Right renal pelvis (tissue), 4 donors: ENCODE measurements at regions not wholly inside any gene's neighbourhood (a gene's known extent, or its start where the extent isn't known, plus 50 kb on each side); places are given as distances from the start of the nearest gene placed in this dataset.

Experiments used
- DNase-seq, 4 donors: peaks; one replicate each; pipeline ENCODE4 v3.0.0-alpha.2; 2013; ENCODE audit warnings: low read depth in 4 of 4, low spot score in 3 of 4, missing footprints in 1 of 4

DNA sequence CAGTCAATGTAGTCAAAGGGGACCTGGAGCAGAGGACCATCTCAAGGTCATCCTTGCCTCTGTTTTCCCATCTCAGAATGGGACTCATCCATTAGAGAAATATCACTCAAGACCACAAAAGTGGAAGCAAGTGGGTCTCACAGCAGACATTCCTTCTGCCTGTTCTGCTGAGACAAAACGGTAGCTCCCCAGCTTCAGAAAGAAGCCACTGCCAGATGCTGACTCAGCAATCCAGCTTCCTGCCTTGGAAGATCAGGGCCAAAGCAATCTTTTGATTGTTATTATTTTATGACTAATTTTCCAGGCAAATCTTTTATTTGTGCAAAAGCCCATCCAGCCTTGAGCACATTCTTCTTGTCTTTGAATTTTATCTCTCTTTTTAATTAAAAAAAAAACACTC is 86.8 kb downstream of the CCT6B start:
- DNase-seq = no peak

DNA sequence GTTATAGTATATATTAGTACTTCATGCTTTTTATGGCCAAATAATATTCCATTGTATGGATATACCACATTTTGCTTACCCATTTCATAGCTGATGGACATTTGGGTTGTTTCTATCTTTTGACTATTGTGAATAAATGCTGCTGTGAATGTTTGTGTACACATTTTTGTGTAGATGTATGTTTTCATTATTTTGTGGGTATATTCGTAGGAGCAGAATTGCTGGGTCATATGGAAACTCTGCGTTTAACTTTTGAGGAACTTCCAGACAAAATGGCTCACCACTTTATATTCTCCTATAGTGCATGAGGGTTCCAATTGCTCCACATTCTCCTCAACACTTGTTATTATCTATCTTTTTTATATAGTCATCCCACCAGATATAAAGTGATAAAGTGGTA is 88.6 kb downstream of the CCT6B start:
- no peak for DNase-seq

GRCh38 chr17:34869641-34870040 is 91.6 kb downstream of the CCT6B start:
- no peak for DNase-seq

DNA sequence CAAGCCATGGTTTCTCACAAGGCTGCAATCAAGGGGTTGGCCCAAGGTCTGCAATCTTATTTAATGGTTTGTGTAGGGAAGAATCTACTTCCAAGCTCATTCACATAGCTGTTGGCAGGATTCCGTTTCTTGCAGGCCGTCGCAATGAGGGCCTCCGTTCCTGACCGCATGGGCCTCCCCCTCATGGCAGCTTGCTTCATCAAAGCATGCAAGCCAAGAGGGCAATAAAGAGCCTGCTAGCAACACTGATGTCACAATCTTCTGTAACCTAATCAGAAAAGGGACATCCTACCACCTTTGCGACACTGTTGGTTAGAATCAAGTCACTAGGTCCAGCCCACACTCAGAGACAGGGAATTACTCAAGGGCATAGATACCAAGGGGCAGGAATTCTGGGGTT is 95.5 kb downstream of the CCT6B start:
- no peak for DNase-seq

DNA sequence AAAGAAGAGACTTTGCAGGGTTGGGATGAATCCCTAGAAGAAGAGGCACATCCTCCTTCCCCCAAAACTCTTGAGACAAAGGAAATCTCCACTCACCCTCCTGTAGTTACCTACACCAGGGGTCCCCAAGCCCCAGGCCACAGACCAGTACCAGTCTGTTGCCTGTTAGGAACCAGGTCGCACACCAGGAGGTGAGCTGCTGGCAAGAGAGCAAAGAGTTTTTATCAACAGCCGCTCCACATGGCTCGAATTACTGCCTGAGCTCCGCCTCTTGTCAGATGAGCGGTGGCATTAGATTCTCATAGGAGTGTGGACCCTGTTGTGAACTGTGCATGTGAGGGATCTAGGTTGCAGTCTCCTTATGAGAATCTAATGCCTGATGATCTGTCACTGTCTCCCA is 98.9 kb downstream of the CCT6B start:
- no peak for DNase-seq

DNA sequence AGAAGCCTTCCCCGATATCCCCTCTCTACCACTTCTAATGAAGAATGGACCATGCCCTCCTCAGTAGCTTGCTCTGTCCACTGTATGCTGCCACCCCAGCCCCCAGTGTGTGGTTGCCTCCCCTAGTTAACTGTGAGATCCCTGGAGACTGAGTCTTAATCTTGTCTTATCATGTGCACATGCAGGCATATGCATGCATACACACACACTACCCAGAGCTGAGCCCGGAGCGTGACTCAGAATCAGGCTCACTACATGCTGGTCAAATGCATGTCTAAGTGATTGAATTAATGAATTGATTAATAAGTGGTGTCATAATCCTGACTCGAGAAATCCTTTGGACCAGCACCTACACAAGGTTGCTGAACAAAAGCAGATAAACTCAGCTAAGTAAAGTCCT is 99.4 kb downstream of the CCT6B start:
- DNase-seq = no peak

DNA sequence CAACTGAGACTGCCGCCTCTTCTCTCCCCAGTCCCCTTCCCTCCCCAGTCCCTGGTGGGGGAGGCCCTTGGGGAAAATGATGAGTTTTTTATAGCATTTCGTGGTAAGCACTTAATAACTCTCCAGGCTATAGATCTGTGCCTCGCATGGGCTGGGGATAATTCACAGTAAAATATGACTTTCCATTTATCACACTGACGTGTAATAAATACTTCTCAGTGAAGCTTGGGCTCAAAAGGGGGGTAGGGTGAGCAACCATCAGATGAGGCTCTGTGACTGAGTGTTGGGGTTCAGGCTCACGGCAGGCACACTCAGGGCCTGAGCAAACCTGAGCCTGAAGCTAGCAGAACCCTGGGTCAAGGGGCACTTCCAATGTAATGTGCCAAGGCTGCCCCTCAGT is 101.6 kb downstream of the CCT6B start:
- no peak for DNase-seq

DNA sequence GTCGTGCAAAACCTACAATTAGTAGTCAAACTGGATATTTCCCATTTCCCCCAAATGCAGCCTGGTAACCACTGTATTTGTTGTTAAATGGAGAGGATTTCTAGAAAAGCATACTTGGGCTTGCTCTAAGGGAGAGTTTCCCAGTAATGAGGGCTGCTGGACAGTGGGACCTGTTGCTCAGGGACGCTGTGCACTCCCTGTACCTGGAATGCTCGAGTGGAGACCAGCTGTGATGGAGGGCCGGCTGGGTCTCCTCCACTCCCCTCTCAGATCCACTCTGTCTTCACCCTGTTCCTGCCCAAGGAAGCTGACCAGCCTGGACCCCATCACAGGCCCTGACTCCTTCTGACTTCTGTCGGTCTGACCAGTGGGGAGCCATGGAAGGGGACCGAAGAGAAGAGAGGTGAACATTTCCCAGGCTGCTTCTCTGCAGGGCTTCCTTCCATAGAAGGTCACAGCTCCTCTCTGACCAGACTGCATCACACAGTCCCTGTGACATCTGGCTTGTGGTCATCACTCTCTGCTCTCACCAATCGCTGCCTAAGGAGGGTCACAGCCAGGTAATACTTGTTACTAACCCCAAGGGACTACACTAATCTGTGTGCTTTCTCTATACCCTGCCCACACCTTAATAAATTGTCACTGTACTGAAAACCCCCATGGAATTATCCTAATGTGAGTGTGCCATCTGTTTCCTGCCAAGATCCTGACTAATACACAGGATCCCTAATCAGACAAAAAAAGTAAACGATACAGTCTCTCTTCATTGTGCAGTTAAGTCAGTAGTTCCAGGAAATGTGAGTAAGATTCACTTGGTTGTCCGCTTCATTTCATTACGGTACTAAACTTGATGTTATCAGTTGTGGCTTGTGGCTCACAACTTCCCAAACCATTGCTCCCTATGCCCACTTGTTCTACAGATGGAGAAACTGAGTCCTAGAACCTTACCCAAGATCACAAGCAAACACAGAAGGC is 102.4 kb downstream of the CCT6B start:
- no peak for DNase-seq

DNA sequence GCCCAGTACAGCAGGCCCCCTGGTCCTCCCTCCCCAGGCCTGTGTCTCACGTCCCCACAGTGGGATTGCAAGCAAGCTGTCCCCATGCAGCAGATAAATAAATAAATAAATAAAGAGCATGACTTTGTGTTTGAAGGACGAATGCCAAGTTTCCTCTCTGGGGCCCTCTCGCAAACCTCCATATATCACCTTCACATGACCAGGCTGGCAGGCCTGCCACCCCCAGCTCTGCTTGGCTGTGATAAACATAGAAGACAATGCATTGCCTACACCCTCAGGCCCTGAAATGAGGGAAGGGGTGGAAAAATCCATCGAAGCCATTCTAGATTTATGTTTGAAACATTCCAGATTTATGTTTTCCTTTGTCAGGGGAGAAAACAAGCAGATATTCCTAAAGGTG is 107.3 kb downstream of the CCT6B start:
- DNase-seq = no peak

DNA sequence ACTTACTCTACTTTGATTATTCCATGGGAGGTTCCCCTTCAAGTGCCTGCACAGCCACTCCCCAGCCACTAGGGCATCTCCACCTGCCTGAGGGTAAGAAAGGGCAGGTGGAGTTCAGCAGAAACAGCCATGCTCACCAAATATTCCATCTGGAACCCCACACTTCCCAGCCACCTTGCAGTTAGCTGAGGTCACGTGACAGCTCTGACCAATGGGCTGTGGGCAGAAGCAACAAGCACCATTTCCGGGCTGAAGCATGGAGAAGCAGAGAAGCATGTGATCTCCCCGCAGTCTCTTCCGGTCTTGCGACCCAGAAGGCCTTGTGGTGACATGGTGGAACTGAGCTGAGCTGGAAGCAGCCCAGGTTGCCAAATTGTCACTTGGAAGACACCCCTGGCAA is 108.6 kb downstream of the CCT6B start:
- DNase-seq = no peak

GRCh38 chr17:34851961-34852540 is 109.2 kb downstream of the CCT6B start:
- DNase-seq = no peak

DNA sequence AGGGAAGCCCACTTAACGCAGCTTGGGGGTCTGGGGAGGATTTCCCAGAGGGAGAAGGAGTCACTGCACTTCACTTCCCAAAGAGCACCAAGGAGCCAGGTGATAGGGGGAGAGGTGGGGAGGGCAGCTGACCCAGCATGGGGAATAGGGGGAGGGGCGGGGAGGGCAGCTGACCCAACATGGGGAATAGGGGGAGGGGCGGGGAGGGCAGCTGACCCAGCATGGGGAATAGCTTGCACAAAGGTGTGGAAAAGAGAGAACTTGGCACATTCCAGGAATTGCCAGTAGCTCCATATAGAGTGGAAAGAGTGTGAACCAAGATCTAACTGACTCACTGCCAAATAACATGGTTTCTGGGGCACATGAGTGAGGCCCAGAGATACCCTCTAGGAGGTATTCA is 110.3 kb downstream of the CCT6B start:
- no peak for DNase-seq

DNA sequence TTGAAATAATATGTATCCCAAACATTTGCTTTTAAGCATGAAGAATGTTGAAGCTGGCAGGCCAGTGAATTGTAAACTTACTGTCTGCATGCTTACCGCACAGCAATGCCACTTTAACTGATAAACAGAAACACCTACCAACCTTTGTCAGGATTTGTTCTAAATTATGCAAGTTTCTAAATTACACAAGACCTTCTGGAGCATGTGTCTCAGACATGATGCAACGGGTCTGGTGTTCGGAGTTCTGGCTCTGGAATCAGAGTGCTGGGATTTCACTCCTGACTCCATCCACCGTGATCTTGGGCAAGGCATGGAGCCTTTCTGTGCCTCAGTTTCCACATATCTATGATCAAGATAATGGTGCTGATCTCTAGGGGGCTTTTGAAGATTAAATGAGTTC is 111.2 kb downstream of the CCT6B start:
- DNase-seq = no peak

DNA sequence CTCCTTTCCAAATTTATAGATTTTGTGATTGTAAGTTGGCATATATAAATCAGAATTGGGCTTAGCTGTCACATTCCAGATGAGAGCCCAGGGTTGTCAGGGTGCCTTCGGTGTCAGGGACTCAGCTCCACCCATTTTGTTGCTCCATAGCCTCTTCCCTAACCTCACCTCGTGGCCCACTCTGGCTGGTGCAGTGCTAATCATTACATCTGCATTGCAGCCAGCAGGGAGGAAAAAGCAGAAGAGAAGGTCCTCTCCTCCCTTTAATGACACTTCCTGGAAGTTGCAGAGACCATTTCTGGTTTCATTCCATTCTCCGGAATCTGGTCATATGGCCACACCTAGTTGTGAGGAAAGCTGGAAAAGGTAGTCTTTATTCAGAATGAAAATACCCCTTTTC is 113.3 kb downstream of the CCT6B start:
- DNase-seq = no peak

- DNase-seq = no peak
These were observed 116.0 kb downstream of the CCT6B start for GRCh38 chr17:34845296-34845695.

DNA sequence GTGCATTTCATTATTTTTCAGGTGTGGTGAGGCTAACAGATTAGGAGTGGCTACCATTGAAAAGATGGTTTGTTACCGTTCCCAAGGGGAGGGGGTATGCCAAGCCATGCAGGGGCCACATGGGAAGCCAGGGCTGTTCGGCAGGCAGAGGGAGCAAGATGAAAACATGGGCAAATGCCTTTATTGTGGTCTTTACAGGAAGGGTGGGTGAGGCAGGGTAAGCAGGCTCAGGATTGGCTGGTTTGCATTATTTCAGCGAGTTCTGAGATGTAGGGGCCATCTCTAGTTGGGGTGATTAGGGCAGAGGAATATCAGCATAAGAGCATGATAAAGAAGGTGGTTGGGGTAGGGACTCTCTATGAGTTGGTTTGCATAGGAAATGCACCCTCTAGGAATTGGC is 117.6 kb downstream of the CCT6B start:
- DNase-seq = no peak

GRCh38 chr17:34842235-34842634 is 119.0 kb downstream of the CCT6B start:
- DNase-seq = no peak

DNA sequence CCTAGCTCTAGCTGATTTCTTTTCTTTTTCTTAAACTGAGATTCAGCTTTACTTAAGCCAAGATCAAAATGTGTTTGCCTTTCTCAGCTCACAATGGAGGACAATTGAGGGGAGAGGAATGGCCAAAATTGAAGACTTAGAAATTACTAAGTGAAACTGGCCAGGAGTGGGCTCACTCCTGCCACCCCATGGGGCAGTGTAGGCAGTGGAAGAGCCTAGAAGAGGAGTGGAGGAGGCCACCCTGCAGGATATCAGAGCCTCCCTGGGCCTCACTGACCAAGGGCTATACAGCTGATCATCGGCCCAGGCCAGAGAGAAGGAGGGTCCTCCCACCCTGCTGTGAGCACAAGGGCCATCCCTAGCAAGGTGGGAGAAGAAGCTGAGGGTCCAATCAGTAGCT is 119.8 kb downstream of the CCT6B start:
- no peak for DNase-seq

GRCh38 chr17:34840750-34841149 is 120.5 kb downstream of the CCT6B start:
- DNase-seq = no peak

DNA sequence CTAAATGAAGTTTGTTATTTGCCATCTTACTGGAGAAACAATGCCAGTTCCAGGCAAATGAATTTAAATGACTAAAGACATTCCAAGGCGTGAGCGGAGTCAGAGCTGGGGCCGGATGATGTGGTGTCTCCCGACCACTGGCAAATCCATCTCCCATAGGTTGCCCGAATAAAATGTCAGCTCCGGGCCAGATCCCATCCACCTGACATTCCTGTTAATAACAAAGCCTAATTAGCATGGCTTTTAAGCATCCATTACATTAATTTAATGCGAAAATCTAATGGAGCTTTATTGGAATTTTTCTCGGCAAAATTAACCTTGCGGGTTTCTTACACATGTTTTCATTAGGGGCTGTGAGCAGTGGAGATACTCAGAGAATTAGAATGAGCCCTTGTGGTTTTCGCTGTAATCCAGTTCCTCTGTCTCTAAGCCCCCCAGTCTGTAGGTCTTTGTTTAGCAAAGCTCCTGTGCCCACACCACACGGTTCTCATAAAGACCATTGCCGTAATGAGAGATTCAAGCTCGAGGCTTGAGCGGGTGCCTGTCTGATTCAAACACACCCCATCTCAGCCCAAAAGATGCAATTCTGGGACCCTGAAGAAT is 123.3 kb downstream of the CCT6B start:
- DNase-seq = no peak

- no peak for DNase-seq
These were observed 128.9 kb downstream of the CCT6B start for GRCh38 chr17:34832376-34832775.

DNA sequence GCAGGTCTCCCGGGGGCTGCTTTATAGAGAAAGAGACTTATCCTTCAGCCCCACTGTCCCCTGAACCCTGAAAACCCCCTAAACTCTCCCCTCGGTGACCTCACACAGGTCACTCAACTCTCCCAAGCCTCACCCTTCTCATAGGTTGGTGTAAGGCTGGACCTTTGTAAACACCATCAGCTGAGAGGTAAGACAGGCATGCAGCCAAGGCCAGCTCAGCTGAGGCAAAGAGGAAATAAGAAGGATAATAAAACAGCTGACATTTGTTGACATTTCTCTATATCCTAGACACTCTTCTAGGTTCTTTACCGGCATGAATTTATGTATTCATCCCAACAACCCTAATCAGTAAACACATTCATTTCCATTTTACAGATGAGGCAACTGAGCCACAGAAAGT is 134.3 kb downstream of the CCT6B start:
- DNase-seq = no peak
